GM19452 (cell line): ENCODE measurements at regions not wholly inside any gene's neighbourhood (a gene's known extent, or its start where the extent isn't known, plus 50 kb on each side); places are given as distances from the start of the nearest gene placed in this dataset.
A peak's percentile ranks its signal among the peaks of the same experiment; 100 is the strongest.

Experiments used
- ATAC-seq: cut with Tn5 transposase; IDR thresholded peaks from one replicate; pipeline ENCODE4 v1.9.1; 2021; ENCODE audit not compliant: unreplicated experiment

DNA sequence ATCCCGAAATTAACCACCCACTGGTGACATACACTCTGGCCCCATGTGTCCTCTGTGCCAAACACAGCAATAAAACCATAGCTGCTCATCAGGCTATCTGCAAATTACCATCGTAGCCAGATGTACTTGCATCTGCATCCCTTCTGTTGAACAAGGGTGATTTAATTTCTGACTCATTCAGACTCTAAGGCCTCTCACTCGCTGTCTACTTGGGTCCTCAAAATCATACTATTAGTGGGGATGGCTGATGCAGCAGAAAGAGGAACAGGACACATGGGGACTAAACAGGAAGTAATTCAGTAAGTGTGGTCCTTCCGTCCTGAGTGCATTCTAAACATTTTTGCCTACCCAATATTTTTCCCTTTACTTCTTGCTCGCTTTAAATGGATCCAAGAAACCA, 2275.0 kb upstream of the PCDH20 start:
- ATAC-seq, result no peak

- ATAC-seq, result no peak
Measured at GRCh38 chr13:63684822-63685221, 2269.2 kb upstream of the PCDH20 start.

- no peak for ATAC-seq
Measured at GRCh38 chr13:63680704-63681103, 2265.1 kb upstream of the PCDH20 start.

- no peak for ATAC-seq
Measured at GRCh38 chr13:63671296-63671695, 2255.6 kb upstream of the PCDH20 start.

DNA sequence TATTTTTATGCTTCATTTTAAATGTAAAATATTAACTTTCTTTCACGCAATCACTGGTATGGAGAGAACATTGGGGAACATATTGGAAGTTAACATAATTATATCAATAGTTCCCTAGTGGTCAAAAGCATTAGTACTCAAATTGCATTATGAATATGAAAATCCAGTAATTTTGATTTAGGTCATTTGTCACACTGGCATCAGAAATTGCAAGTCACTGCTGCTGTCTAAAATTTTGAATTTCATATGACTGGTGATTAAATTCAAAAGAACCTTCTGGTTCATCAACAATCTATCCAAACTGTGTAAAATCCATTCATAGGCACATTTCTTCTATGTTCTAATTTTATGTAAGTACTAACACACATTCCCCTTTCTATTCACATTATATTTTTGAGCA, 2235.7 kb upstream of the PCDH20 start:
- no peak for ATAC-seq

- ATAC-seq, result no peak
Measured at GRCh38 chr13:63643543-63643942, 2227.9 kb upstream of the PCDH20 start.

GRCh38 chr13:63636316-63636993, 2220.8 kb upstream of the PCDH20 start:
- peak; percentile 73 for ATAC-seq

DNA sequence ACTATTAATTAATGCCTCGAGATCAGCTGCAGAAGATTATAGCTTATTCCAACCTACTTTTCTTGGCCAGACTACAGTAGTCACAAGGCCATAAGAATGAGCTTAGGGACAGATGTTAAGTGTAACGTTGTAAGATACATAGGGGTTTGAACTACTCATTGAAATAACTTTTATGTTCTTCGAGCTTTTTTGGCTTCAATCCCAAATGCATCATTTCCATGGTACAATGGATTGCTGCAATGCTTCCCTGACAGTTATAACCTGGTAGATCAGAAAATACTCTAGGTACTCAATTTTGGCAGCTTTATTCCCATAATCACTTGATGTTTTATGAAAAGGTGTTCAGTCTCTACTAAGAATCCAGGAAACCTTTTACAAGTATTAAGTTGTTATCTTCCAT, 2216.7 kb upstream of the PCDH20 start:
- ATAC-seq, result no peak

DNA sequence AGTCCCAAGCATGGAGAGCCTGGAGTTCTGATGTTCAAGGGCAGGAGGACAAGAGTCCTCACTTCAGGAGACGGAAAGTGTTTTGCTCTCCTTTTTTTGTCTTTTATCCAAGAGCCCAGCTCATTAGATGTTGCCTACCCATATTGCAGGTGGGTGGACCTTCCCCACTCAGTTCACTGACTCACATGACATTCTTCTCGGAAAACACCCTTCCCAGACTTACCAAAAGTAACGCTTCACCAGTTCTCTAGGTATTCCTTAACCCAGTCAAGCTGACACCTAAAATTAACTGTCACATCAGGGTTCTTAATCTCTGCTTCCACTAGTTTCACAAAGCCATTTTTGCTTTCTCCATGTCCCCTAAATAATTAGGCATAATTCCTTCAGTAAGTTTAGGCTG, 2215.4 kb upstream of the PCDH20 start:
- no peak for ATAC-seq

- ATAC-seq, result no peak
Measured at GRCh38 chr13:63629591-63629990, 2213.9 kb upstream of the PCDH20 start.

- ATAC-seq, result no peak
Measured at GRCh38 chr13:63628310-63628709, 2212.7 kb upstream of the PCDH20 start.

- no peak for ATAC-seq
Measured at GRCh38 chr13:63625869-63626268, 2210.2 kb upstream of the PCDH20 start.

- no peak for ATAC-seq
Measured at GRCh38 chr13:63614874-63615612, 2199.4 kb upstream of the PCDH20 start.

- ATAC-seq, result no peak
Measured at GRCh38 chr13:63607153-63607552, 2191.5 kb upstream of the PCDH20 start.

DNA sequence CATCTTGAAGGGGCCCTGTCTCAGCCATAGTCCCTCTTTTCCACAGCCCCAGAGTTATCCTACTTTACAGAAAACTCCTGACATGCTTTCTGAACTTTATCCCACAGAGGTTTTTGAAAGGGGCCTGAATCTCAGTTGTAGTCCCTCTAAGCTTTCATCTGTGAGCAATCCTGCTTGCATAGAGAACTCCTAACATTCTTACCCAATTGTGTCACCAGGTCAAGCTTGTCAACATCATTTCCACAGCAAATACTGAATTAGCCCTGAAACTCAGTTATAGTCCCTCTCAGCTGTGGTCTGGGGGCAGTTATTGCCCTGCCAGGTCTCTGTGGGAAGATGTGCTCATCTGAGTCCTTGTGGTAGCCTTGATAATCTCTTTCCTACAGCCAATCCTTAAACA, 2190.3 kb upstream of the PCDH20 start:
- ATAC-seq, result no peak

DNA sequence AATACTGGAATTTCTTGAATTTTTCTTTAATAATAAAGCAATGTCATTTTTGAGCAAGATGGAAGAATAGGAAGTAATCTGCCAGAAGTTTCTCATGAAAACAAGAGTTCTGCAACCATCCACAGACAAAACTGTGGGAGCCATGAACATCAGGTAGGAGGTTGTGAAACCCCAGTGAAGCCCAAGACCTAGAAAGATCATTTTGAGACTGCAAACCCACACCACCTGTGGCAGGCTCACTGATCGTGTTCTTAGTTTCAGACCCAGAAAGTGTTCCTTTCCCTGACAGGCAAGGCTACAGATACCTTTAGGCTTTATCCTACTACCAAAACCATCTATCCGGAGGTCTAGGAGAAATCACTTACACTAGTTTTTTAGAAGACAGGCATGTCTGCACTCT, 2189.8 kb upstream of the PCDH20 start:
- ATAC-seq, result no peak

DNA sequence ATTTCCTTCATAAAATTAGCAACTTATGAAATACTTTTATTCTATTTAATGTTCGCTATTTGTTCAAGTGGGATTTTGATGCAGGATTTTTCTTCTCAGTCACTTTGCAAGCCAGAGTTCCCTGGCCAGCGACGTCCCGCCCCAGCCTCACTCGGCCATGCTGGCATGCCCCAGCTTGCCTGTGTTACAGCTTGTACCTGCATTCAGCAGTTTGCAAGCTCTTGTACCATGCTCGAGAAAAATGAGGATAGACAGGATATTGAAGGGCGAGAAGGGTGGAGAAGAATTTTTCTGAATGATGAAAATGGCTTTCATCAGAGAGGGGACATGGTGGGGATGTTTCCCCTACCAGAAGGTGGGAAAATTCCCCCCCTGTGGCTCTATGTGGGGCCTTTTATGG, 2180.2 kb upstream of the PCDH20 start:
- no peak for ATAC-seq

GRCh38 chr13:63586467-63586866, 2170.8 kb upstream of the PCDH20 start:
- no peak for ATAC-seq

- no peak for ATAC-seq
Measured at GRCh38 chr13:63578796-63579195, 2163.1 kb upstream of the PCDH20 start.

GRCh38 chr13:63567031-63567430, 2151.4 kb upstream of the PCDH20 start:
- ATAC-seq, result no peak

DNA sequence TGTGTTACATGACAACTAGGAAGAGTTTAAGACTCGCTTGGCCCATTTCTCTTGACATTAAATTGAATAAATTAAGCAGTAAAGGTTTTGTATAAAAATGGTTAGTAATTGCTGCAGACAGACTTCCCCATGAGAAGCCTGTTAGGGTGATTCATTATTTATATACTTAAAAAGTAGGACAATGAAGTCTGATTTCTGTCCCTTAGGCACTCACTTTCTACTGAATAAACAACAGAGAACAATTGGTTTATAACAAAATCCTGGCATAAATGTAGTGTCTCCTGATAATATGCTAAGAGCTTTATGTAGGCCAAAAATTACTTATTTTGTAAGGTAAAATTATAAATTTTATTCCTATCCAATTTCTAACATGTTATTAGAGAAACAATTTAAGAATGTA, 2138.5 kb upstream of the PCDH20 start:
- ATAC-seq, result no peak

GRCh38 chr13:63551731-63552130, 2136.1 kb upstream of the PCDH20 start:
- no peak for ATAC-seq

GRCh38 chr13:63546524-63546923, 2130.9 kb upstream of the PCDH20 start:
- no peak for ATAC-seq
